Trophoblast cell (in vitro differentiated cells and primary cell): ENCODE measurements at regions not wholly inside any gene's neighbourhood (a gene's known extent, or its start where the extent isn't known, plus 50 kb on each side); places are given as distances from the start of the nearest gene placed in this dataset.

ENCODE experiments used
- DNase-seq, 2 donors: peaks; one replicate each; pipeline ENCODE4 v3.0.0-alpha.2; 2016
- H2AFZ ChIP-seq: 2 replicates; pipeline ENCODE4 v1.6.1; 2013; ENCODE audit warnings: low read length, moderate library complexity, mild to moderate bottlenecking; ENCODE audit not compliant: insufficient read depth, poor library complexity
- H2AK5ac ChIP-seq: 2 replicates; pipeline ENCODE4 v1.6.1; 2013; ENCODE audit warnings: mild to moderate bottlenecking, low read length
- H2BK120ac ChIP-seq: 2 replicates; pipeline ENCODE4 v1.6.1; 2013; ENCODE audit warnings: low read length, mild to moderate bottlenecking, moderate library complexity; ENCODE audit not compliant: insufficient read depth, poor library complexity
- H2BK12ac ChIP-seq: 2 replicates; pipeline ENCODE4 v1.6.1; 2013; ENCODE audit warnings: mild to moderate bottlenecking, low read length, moderate library complexity
- H2BK5ac ChIP-seq: 2 replicates; pipeline ENCODE4 v1.6.1; 2013; ENCODE audit warnings: low read length, low read depth, moderate library complexity, mild to moderate bottlenecking; ENCODE audit not compliant: poor library complexity
- H3K14ac ChIP-seq: 2 replicates; pipeline ENCODE4 v1.6.1; 2013; ENCODE audit warnings: mild to moderate bottlenecking, low read length
- H3K18ac ChIP-seq: 2 replicates; pipeline ENCODE4 v1.6.1; 2013; ENCODE audit warnings: mild to moderate bottlenecking, low read length
- H3K23ac ChIP-seq: 2 replicates; pipeline ENCODE4 v1.6.1; 2013; ENCODE audit warnings: low read length
- H3K27ac ChIP-seq: 2 replicates; pipeline ENCODE4 v1.5.1; 2013; ENCODE audit warnings: low read depth, mild to moderate bottlenecking, inconsistent platforms, low read length, moderate library complexity
- H3K27me3 ChIP-seq: 2 replicates; pipeline ENCODE4 v1.6.1; 2013; ENCODE audit warnings: inconsistent platforms, mild to moderate bottlenecking, low read length, moderate library complexity; ENCODE audit not compliant: insufficient read depth
- H3K36me3 ChIP-seq, 2 experiments: 1 replicate in 1 of 2; 2 replicates in 1 of 2; pipeline ENCODE4 v1.6.1; 2013; ENCODE audit warnings: low read length in 2 of 2, mild to moderate bottlenecking in 2 of 2, moderate library complexity in 1 of 2; ENCODE audit not compliant: insufficient read depth in 2 of 2, control insufficient read depth in 1 of 2
- H3K4ac ChIP-seq: 2 replicates; pipeline ENCODE4 v1.6.1; 2013; ENCODE audit warnings: low read depth, mild to moderate bottlenecking, low read length, moderate library complexity
- H3K4me1 ChIP-seq, 2 experiments: 1 replicate in 1 of 2; 2 replicates in 1 of 2; pipeline ENCODE4 v1.6.1; 2013; ENCODE audit warnings: low read length in 2 of 2, mild to moderate bottlenecking in 2 of 2, moderate library complexity in 1 of 2; ENCODE audit not compliant: insufficient read depth in 2 of 2, control insufficient read depth in 1 of 2
- H3K4me2 ChIP-seq: 2 replicates; pipeline ENCODE4 v1.6.1; 2013; ENCODE audit warnings: inconsistent platforms, mild to moderate bottlenecking, low read length, moderate library complexity
- H3K4me3 ChIP-seq: 2 replicates; pipeline ENCODE4 v1.5.1; 2013; ENCODE audit warnings: mild to moderate bottlenecking, low read depth, low read length, inconsistent platforms
- H3K79me1 ChIP-seq: one replicate; pipeline ENCODE4 v1.6.1; 2013; ENCODE audit warnings: low read length
- H3K79me2 ChIP-seq: 2 replicates; pipeline ENCODE4 v1.6.1; 2013; ENCODE audit warnings: low read length, mild to moderate bottlenecking; ENCODE audit not compliant: control insufficient read depth, insufficient read depth, poor library complexity
- H3K9ac ChIP-seq: 2 replicates; pipeline ENCODE4 v1.6.1; 2013; ENCODE audit warnings: mild to moderate bottlenecking, low read length
- H3K9me3 ChIP-seq: 2 replicates; pipeline ENCODE4 v1.6.1; 2013; ENCODE audit warnings: low read depth, mild to moderate bottlenecking, control low read depth, inconsistent platforms, low read length; ENCODE audit not compliant: insufficient read depth
- H4K12ac ChIP-seq: 2 replicates; pipeline ENCODE4 v1.6.1; 2013; ENCODE audit warnings: low read depth, mild to moderate bottlenecking, low read length, moderate library complexity
- H4K8ac ChIP-seq: 2 replicates; pipeline ENCODE4 v1.6.1; 2013; ENCODE audit warnings: low read depth, mild to moderate bottlenecking, low read length, moderate library complexity
- H4K91ac ChIP-seq: one replicate; pipeline ENCODE4 v1.6.1; 2013; ENCODE audit warnings: low read depth, mild to moderate bottlenecking, low read length, moderate library complexity
- WGBS: extraction: QIAGEN DNeasy Blood & Tissue Kit; methylation state at CpG from one replicate; pipeline ENCODE4 v1.1.7; 2013; ENCODE audit warnings: missing lambda C conversion rate; ENCODE audit not compliant: insufficient read length, insufficient coverage; ENCODE audit errors: extremely low coverage; 5-methylcytosine and 5-hydroxymethylcytosine counted together

DNA sequence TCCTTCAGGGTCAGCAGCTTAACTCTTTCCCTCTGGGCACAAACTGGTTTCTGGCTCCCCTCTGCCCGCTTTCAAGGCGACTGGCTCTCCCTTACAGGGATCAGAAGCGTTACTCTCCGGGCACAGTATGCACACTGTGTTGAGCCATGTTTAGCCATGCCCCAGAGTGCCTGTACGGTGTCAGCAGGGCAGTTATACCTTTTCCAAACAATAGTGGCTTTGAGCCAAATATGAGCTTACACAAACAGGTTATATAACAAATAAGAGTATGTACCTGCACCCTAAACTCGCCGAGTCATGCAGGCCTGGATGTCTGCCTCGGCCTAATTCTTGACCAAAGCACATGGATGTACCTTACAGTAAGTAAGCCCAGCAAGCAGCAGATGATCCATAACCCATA, 175.6 kb upstream of the ANKRD28 start:
- no peak overlapping the region for H4K91ac ChIP-seq
- no peaks in the 10 kb centered on the region for H3K27me3 ChIP-seq
- H3K4me1 ChIP-seq, result no peaks in the 10 kb centered on the region
- no CpG with 5 or more reads among the region's 8 CpGs for WGBS
- no peak overlapping the region for H3K14ac ChIP-seq
- H3K4me3 ChIP-seq, result peak overlapping the region; percentile 23
- no peak overlapping the region for H4K8ac ChIP-seq
- no peak overlapping the region for H2BK5ac ChIP-seq
- no peak overlapping the region for H3K18ac ChIP-seq
- H3K23ac ChIP-seq, result peak overlapping the region; percentile 53
- H3K27ac ChIP-seq, result no peak overlapping the region
- no peak overlapping the region for H3K9ac ChIP-seq
- H3K79me1 ChIP-seq, result no peaks in the 10 kb centered on the region
- no peaks in the 10 kb centered on the region for H3K9me3 ChIP-seq
- H3K36me3 ChIP-seq, result no peaks in the 10 kb centered on the region
- no peak overlapping the region for H2BK120ac ChIP-seq
- no peak overlapping the region for H3K4ac ChIP-seq
- no peak overlapping the region for H4K12ac ChIP-seq
- no peak overlapping the region for H2AK5ac ChIP-seq
- H2BK12ac ChIP-seq, result no peak overlapping the region
- H2AFZ ChIP-seq, result no peak overlapping the region
- H3K4me2 ChIP-seq, result no peak overlapping the region
- DNase-seq, result no peak
- H3K79me2 ChIP-seq, result no peaks in the 10 kb centered on the region

DNA sequence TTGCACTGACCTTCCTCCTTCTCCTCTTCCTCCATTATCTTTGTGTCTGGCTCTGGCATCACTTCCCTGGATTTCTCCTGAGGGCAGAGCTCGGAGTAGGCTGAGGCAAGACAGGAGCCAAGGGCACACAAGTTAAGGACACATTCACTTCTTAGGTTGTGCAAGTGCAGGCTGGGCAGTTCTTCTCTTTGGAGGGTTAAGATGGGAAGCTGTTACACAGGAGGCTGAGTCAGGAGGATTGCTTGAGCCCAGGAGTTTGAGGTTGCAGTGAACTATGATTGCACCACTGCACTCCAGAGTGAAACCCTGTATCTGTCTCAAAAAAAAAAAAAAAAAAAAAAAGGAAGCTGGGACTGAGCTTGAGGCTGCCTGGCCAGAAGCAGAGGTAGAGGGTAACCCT, 176.2 kb upstream of the ANKRD28 start:
- Histone ChIP-seq H4K8ac (no peak overlapping the region), H3K4me3 (no peak overlapping the region), H3K79me1 (no peaks in the 10 kb centered on the region), H3K36me3 (no peaks in the 10 kb centered on the region), H3K79me2 (no peaks in the 10 kb centered on the region), H2BK120ac (no peak overlapping the region), H3K18ac (no peak overlapping the region), H2AK5ac (no peak overlapping the region), H2BK12ac (no peak overlapping the region), H3K27ac (no peak overlapping the region), H4K91ac (no peak overlapping the region), H3K9me3 (no peaks in the 10 kb centered on the region), H3K4me2 (no peak overlapping the region), H3K14ac (no peak overlapping the region), H3K4ac (no peak overlapping the region), H3K4me1 (no peaks in the 10 kb centered on the region), H3K27me3 (no peaks in the 10 kb centered on the region), H3K9ac (no peak overlapping the region), H2AFZ (no peak overlapping the region), H3K23ac (peak overlapping the region; percentile 53), H4K12ac (no peak overlapping the region), H2BK5ac (no peak overlapping the region)
- WGBS, result no CpG with 5 or more reads among the region's 1 CpG
- DNase-seq, result no peak

DNA sequence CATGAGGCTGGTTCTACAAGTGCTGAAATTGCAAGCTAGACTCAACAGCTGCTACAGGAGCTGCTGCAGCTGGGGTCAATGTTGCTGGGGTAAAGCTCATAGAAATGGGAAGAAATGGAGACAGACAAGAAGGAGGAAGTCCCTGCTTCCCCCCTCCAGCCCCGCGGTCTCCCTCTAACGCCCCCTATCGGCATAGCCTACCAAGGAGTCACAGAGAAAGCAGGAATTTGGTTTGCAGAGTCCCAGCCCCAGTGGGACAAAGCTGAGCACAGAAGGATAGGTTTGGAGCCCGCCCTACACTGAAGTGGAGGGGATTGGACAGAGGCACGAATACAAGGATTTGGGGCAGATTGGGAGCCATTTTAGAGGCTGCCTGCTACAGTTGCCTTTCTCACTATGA, 176.9 kb upstream of the ANKRD28 start:
- H2AK5ac ChIP-seq, result no peak overlapping the region
- H3K4me1 ChIP-seq, result no peaks in the 10 kb centered on the region
- no peak overlapping the region for H3K4ac ChIP-seq
- H4K12ac ChIP-seq, result no peak overlapping the region
- DNase-seq, result no peak
- H3K4me3 ChIP-seq, result no peak overlapping the region
- H3K27ac ChIP-seq, result no peak overlapping the region
- no peak overlapping the region for H2BK5ac ChIP-seq
- no peak overlapping the region for H4K91ac ChIP-seq
- H3K79me2 ChIP-seq, result no peaks in the 10 kb centered on the region
- no peak overlapping the region for H3K9ac ChIP-seq
- no peak overlapping the region for H4K8ac ChIP-seq
- no peak overlapping the region for H2BK12ac ChIP-seq
- no peaks in the 10 kb centered on the region for H3K9me3 ChIP-seq
- no peaks in the 10 kb centered on the region for H3K36me3 ChIP-seq
- no peaks in the 10 kb centered on the region for H3K27me3 ChIP-seq
- no peak overlapping the region for H3K18ac ChIP-seq
- no peaks in the 10 kb centered on the region for H3K79me1 ChIP-seq
- no CpG with 5 or more reads among the region's 6 CpGs for WGBS
- H2BK120ac ChIP-seq, result no peak overlapping the region
- H3K14ac ChIP-seq, result no peak overlapping the region
- no peak overlapping the region for H2AFZ ChIP-seq
- no peak overlapping the region for H3K4me2 ChIP-seq
- H3K23ac ChIP-seq, result no peak overlapping the region

DNA sequence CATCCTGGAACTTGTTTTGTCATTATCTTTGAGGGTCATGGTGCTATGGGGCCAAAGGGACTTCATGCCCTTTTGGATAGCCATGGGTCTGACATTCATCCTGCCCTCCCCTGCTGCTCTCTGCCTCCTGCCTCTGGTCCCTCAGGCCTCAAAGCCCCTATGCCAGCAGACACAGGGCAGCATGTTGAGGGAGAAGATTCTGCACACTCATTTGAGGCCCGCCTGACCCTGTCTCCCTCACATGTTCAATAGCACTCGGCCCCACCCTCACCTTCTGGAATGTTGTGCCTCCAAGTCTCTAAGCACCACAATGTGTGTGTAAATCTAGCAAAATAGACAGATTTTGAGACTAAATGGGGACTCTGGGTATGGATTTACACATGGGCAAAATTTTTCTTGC, 178.7 kb upstream of the ANKRD28 start:
- Histone ChIP-seq H3K4me1 (no peaks in the 10 kb centered on the region), H4K91ac (no peak overlapping the region), H2BK120ac (no peak overlapping the region), H3K4me3 (no peak overlapping the region), H3K9me3 (no peaks in the 10 kb centered on the region), H3K79me1 (no peaks in the 10 kb centered on the region), H2AK5ac (no peak overlapping the region), H4K8ac (no peak overlapping the region), H2BK5ac (no peak overlapping the region), H3K14ac (no peak overlapping the region), H3K18ac (no peak overlapping the region), H2BK12ac (no peak overlapping the region), H4K12ac (no peak overlapping the region), H3K9ac (no peak overlapping the region), H3K23ac (no peak overlapping the region), H3K4me2 (no peak overlapping the region), H3K27ac (no peak overlapping the region), H3K79me2 (no peaks in the 10 kb centered on the region), H3K4ac (no peak overlapping the region), H3K36me3 (no peaks in the 10 kb centered on the region), H3K27me3 (no peaks in the 10 kb centered on the region), H2AFZ (no peak overlapping the region)
- no peak for DNase-seq
- no CpG with 5 or more reads among the region's 2 CpGs for WGBS
